HEK293T (cell line): ENCODE measurements at regions not wholly inside any gene's neighbourhood (a gene's known extent, or its start where the extent isn't known, plus 50 kb on each side); places are given as distances from the start of the nearest gene placed in this dataset.

Experiments used
- BHLHE40 ChIP-seq: fragments of 450-650 bp; IDR thresholded peaks from 2 replicates; pipeline ENCODE4 v1.6.1; 2016; ENCODE audit warnings: mild to moderate bottlenecking, moderate library complexity, borderline replicate concordance
- ELF4 ChIP-seq: fragments of 450-650 bp; IDR thresholded peaks from 2 replicates; pipeline ENCODE4 v1.6.1; 2017; ENCODE audit warnings: antibody characterized with exemption
- FOXM1 ChIP-seq: fragments of 450-650 bp; IDR thresholded peaks from 2 replicates; pipeline ENCODE4 v1.6.1; 2017; ENCODE audit warnings: mild to moderate bottlenecking, borderline replicate concordance
- LEF1 ChIP-seq: fragments of 450-650 bp; IDR thresholded peaks from 2 replicates; pipeline ENCODE4 v1.6.1; 2017; ENCODE audit warnings: mild to moderate bottlenecking, borderline replicate concordance
- SP1 ChIP-seq: fragments of 450-650 bp; IDR thresholded peaks from 2 replicates; pipeline ENCODE4 v1.6.1; 2017
- TARDBP ChIP-seq: fragments of 450-650 bp; IDR thresholded peaks from 2 replicates; pipeline ENCODE4 v1.6.1; 2016
- ZNF384 ChIP-seq: fragments of 450-650 bp; IDR thresholded peaks from 2 replicates; pipeline ENCODE4 v1.6.1; 2016

DNA sequence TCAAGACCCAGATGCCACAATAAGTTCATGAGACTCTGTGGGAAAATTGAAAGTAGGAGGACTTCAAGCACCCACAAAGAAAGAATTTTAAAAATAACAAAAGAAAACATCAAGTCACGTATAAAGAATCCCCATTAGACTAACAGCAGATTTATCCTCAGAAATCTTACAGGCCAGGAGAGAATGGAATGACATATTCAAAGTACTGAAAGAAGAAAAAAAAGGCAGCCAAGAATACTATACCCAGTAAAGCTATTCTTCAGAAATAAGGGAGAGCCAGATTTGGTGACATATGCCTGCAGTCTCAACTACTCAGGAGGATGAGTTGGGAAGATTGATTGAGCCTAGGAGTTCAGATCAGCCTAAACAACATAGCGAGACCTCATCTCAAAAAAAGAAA lies 84.3 kb upstream of the CD53 start:
- TF ChIP-seq TARDBP: no peak
- no peak for TF ChIP-seq FOXM1
- no peak for TF ChIP-seq BHLHE40
- TF ChIP-seq LEF1: no peak
- no peak for TF ChIP-seq SP1
- no peak for TF ChIP-seq ZNF384
- TF ChIP-seq ELF4: no peak
